Ovary (tissue), 7 donors: ENCODE measurements at regions not wholly inside any gene's neighbourhood (a gene's known extent, or its start where the extent isn't known, plus 50 kb on each side); places are given as distances from the start of the nearest gene placed in this dataset.

Experiments
- DNase-seq, 5 donors: peaks; one replicate each; pipeline ENCODE4 v3.0.0-alpha.2; 2019 to 2020
- H3K27ac ChIP-seq, 2 donors: fragments of 200-600 bp; one replicate each; pipeline versions ENCODE4 v1.5.1 to v1.8.0; 2019 to 2022
- H3K27me3 ChIP-seq: fragments of 200-600 bp; one replicate; pipeline ENCODE4 v1.8.0; 2022
- H3K36me3 ChIP-seq: fragments of 200-600 bp; sonication (generic); one replicate; pipeline ENCODE4 v1.5.1; 2019
- H3K4me1 ChIP-seq: one replicate; pipeline ENCODE4 v1.8.1; 2013; ENCODE audit warnings: mild to moderate bottlenecking, moderate library complexity; ENCODE audit not compliant: insufficient read depth
- H3K4me3 ChIP-seq: fragments of 200-600 bp; sonication (generic); one replicate; pipeline ENCODE4 v1.5.1; 2017
- H3K9me3 ChIP-seq, 2 donors: fragments of 200-600 bp in 1 of 2; sonication (generic) in 1 of 2; one replicate each; pipeline versions ENCODE4 v1.5.1 to v1.8.1; 2013 to 2019; ENCODE audit warnings: mild to moderate bottlenecking in 1 of 2, moderate library complexity in 1 of 2
- CTCF ChIP-seq, 3 donors: fragments of 450-650 bp in 2 of 3; fragments of 200-600 bp in 1 of 3; IDR thresholded peaks; one replicate each; pipeline versions ENCODE4 v1.5.1 to v1.8.0; 2016 to 2022; ENCODE audit warnings: antibody characterized with exemption in 3 of 3, mild to moderate bottlenecking in 1 of 3
- EP300 ChIP-seq: sonication (generic); formaldehyde crosslinking; IDR thresholded peaks from one replicate; pipeline ENCODE4 v1.6.1; 2017; ENCODE audit warnings: antibody characterized with exemption
- POLR2A ChIP-seq: fragments of 450-650 bp; IDR thresholded peaks from one replicate; pipeline ENCODE4 v1.6.1; 2017; ENCODE audit warnings: antibody characterized with exemption, mild to moderate bottlenecking, moderate library complexity
- WGBS, 3 donors: extraction: QIAGEN DNeasy Blood & Tissue Kit in 1 of 3; methylation state at CpG; one replicate each; pipeline versions ENCODE4 v1.1.5 to v1.1.7; 2013 to 2017; 5-methylcytosine and 5-hydroxymethylcytosine counted together
- intact Hi-C, 4 donors: fragments of 100-400 bp; cut with DNase I; formaldehyde crosslinking; loops; one replicate each; pipeline versions ENCODE4 v1.11.0 to v1.15.1; 2022 to 2023
- donor health status: DM: no; HTN: no; CAD: no; lungs with moderate emphysema.
- donor health status: DM: no; HTN: no; CAD: no.
- donor health status: Bipolar disorder and iron deficiency.
- donor health status: DM: no; HTN: no; CAD: no.
- donor health status: DM: yes; HTN: yes; CAD: no.

GRCh38 chr14:71423481-71423880 lies 508.7 kb upstream of the RGS6 start:
- intact Hi-C loops, result no loop called here
- Histone ChIP-seq H3K4me1 (peaks cover 2% of the 10 kb centered on the region), H3K4me3 (no peak overlapping the region), H3K27me3 (no peaks in the 10 kb centered on the region), H3K27ac (no peak overlapping the region), H3K36me3 (no peaks in the 10 kb centered on the region), H3K9me3 (no peaks in the 10 kb centered on the region)
- no peak for TF ChIP-seq CTCF (IDR thresholded peaks at IDR 0.05)
- no peak for TF ChIP-seq EP300
- TF ChIP-seq POLR2A, result no peak
- no peak for DNase-seq
- WGBS, 3 donors, result 92 to 99% (median 98%) methylated on average over 2 of the region's 2 CpGs

DNA sequence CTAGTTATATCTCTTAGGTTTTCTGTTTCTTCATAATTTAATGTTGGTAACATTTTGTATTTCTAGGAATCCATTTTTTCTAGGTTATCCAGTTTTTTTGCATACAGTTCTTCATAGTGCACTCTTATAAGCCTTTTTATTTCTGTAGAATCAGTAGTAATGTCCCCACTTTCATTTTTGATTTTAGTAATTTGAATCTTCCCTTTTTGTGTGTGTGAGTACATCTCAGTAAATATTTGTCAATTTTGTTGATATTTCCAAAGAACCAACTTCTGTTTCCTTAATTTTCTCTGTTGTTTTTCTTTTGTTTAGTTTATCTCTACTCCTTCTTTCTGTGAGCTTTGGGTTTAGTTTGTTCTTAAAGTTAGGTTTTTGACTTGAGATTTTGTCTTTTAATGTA lies 507.3 kb upstream of the RGS6 start:
- TF ChIP-seq CTCF (IDR thresholded peaks at IDR 0.05), result no peak
- no peak for TF ChIP-seq POLR2A
- H3K4me3 ChIP-seq, result no peak overlapping the region
- no peaks in the 10 kb centered on the region for H3K4me1 ChIP-seq
- H3K9me3 ChIP-seq, result no peaks in the 10 kb centered on the region
- no peak overlapping the region for H3K27ac ChIP-seq
- intact Hi-C loops, result no loop called here
- no peaks in the 10 kb centered on the region for H3K27me3 ChIP-seq
- H3K36me3 ChIP-seq, result no peaks in the 10 kb centered on the region
- no peak for DNase-seq

DNA sequence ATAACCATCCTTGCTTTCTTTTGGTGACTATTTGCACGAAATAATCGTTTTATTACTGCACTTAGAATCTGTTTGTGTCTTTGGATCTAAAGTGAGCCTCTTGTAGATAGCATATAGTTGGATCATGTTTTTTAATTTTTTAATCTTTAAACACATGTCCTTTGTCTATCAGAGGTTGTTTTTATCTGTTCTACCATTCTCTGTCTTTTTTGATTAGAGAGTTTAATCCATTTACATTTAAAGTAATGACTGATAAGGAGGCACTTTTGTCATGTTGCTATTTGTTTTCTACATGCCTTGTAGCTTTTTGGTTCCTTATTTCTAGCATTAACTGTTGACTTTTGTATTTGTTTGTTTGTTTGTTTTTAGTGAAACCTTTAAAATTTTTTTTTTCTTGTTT lies 506.2 kb upstream of the RGS6 start:
- Histone ChIP-seq H3K9me3 (no peaks in the 10 kb centered on the region), H3K4me1 (no peaks in the 10 kb centered on the region), H3K36me3 (no peaks in the 10 kb centered on the region), H3K27me3 (no peaks in the 10 kb centered on the region), H3K4me3 (no peak overlapping the region), H3K27ac (no peak overlapping the region)
- DNase-seq, result no peak
- WGBS, 3 donors, result 69 to 100% (median 98%) methylated on average over 2 of the region's 2 CpGs
- intact Hi-C loops, result no loop called here
- TF ChIP-seq POLR2A (no peak), EP300 (no peak), CTCF (IDR thresholded peaks at IDR 0.05) (no peak)

DNA sequence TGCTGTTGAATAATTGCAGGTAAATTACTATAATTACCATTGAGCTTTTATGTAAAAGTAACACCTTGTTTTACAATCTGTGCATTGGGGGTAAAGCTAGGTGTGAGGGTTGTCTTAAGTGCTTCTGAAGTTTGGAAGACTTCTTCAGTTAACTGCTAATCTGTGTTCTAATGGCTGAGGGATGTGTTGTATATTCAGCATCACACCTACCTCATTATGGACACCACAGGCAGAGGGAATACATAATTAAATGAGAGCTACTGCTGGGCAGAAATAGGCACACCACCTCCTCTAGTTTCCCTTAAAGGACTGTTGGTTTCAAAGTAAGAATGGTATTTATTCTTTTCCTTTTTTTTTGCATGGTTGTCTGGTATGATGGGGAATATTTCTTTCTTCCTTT lies 502.3 kb upstream of the RGS6 start:
- Histone ChIP-seq H3K4me3 (no peak overlapping the region), H3K27ac (no peak overlapping the region), H3K27me3 (no peaks in the 10 kb centered on the region), H3K4me1 (no peaks in the 10 kb centered on the region), H3K9me3 (no peaks in the 10 kb centered on the region), H3K36me3 (no peaks in the 10 kb centered on the region)
- no peak for TF ChIP-seq EP300
- no peak for TF ChIP-seq CTCF (IDR thresholded peaks at IDR 0.05)
- TF ChIP-seq POLR2A, result no peak
- no peak for DNase-seq
- intact Hi-C loops, result no loop called here

DNA sequence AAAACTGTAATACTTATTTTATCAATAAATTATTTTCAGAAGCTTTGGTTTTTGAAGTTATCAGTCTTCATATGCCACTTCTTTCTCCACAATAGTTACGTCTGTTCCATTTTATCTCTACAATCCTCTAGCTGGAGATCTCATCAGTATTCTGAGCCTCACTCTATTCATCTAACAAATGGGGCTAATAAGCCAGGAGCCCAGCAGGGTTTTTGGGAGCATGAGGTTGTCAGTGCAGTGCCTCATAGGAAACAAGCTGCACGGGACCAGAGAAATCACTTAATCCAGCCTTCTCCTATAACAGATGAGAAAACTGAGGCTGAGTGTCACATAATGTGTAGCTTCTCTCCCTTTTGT lies 501.9 kb upstream of the RGS6 start:
- Histone ChIP-seq H3K27ac (no peak overlapping the region), H3K4me1 (no peaks in the 10 kb centered on the region), H3K27me3 (no peaks in the 10 kb centered on the region), H3K36me3 (no peaks in the 10 kb centered on the region), H3K9me3 (no peaks in the 10 kb centered on the region), H3K4me3 (no peak overlapping the region)
- intact Hi-C loops, result no loop called here
- WGBS, 3 donors, result 93 to 97% (median 93%) methylated on average over 2 of the region's 2 CpGs
- DNase-seq, result no peak
- TF ChIP-seq EP300, result no peak
- TF ChIP-seq CTCF (IDR thresholded peaks at IDR 0.05), result no peak
- TF ChIP-seq POLR2A, result no peak
